NCI-H1694 treated with DMSO at 0.1 percent for 48 hours (cell line): ENCODE measurements at regions not wholly inside any gene's neighbourhood (a gene's known extent, or its start where the extent isn't known, plus 50 kb on each side); places are given as distances from the start of the nearest gene placed in this dataset.

Experiments
- DNase-seq: peaks from one replicate; lab custom pipeline; 2025; lab: John Stamatoyannopoulos, UW

- DNase-seq: no peak
Measured at GRCh38 chr7:45455662-45456061, 118.5 kb upstream of the ADCY1 start.

- DNase-seq: no peak
Measured at GRCh38 chr7:45456105-45456504, 118.1 kb upstream of the ADCY1 start.

GRCh38 chr7:45456747-45457524, 117.2 kb upstream of the ADCY1 start:
- DNase-seq: no peak

GRCh38 chr7:45457591-45457990, 116.6 kb upstream of the ADCY1 start:
- DNase-seq: no peak

GRCh38 chr7:45459476-45459875, 114.7 kb upstream of the ADCY1 start:
- DNase-seq: no peak

GRCh38 chr7:45460379-45460778, 113.8 kb upstream of the ADCY1 start:
- DNase-seq: no peak

- no peak for DNase-seq
Measured at GRCh38 chr7:45461026-45461425, 113.1 kb upstream of the ADCY1 start.

GRCh38 chr7:45469103-45469502, 105.1 kb upstream of the ADCY1 start:
- no peak for DNase-seq

- no peak for DNase-seq
Measured at GRCh38 chr7:45470031-45470430, 104.1 kb upstream of the ADCY1 start.

- no peak for DNase-seq
Measured at GRCh38 chr7:45479781-45480180, 94.4 kb upstream of the ADCY1 start.

- no peak for DNase-seq
Measured at GRCh38 chr7:45482451-45482850, 91.7 kb upstream of the ADCY1 start.

- DNase-seq: no peak
Measured at GRCh38 chr7:45484094-45484493, 90.1 kb upstream of the ADCY1 start.

- DNase-seq: no peak
Measured at GRCh38 chr7:45486575-45486974, 87.6 kb upstream of the ADCY1 start.

- DNase-seq: no peak
Measured at GRCh38 chr7:45494885-45495284, 79.3 kb upstream of the ADCY1 start.

GRCh38 chr7:45495618-45496017, 78.5 kb upstream of the ADCY1 start:
- DNase-seq: no peak

GRCh38 chr7:45500257-45500656, 73.9 kb upstream of the ADCY1 start:
- no peak for DNase-seq

GRCh38 chr7:45501791-45502190, 72.4 kb upstream of the ADCY1 start:
- DNase-seq: no peak

GRCh38 chr7:45506059-45506458, 68.1 kb upstream of the ADCY1 start:
- no peak for DNase-seq

- DNase-seq: no peak
Measured at GRCh38 chr7:45509222-45509621, 64.9 kb upstream of the ADCY1 start.

- no peak for DNase-seq
Measured at GRCh38 chr7:45511721-45512597, 62.2 kb upstream of the ADCY1 start.

- DNase-seq: no peak
Measured at GRCh38 chr7:45514944-45515343, 59.2 kb upstream of the ADCY1 start.

- no peak for DNase-seq
Measured at GRCh38 chr7:45515346-45515745, 58.8 kb upstream of the ADCY1 start.
